ENCODE measurements at regions not wholly inside any gene's neighbourhood (a gene's known extent, or its start where the extent isn't known, plus 50 kb on each side); places are given as distances from the start of the nearest gene placed in this dataset.

GRCh38 chr5:23718564-23718963, 211.2 kb downstream of the PRDM9 start:
- TF ChIP-seq, protein P1, sequence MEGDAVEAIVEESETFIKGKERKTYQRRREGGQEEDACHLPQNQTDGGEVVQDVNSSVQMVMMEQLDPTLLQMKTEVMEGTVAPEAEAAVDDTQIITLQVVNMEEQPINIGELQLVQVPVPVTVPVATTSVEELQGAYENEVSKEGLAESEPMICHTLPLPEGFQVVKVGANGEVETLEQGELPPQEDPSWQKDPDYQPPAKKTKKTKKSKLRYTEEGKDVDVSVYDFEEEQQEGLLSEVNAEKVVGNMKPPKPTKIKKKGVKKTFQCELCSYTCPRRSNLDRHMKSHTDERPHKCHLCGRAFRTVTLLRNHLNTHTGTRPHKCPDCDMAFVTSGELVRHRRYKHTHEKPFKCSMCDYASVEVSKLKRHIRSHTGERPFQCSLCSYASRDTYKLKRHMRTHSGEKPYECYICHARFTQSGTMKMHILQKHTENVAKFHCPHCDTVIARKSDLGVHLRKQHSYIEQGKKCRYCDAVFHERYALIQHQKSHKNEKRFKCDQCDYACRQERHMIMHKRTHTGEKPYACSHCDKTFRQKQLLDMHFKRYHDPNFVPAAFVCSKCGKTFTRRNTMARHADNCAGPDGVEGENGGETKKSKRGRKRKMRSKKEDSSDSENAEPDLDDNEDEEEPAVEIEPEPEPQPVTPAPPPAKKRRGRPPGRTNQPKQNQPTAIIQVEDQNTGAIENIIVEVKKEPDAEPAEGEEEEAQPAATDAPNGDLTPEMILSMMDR (IDR thresholded peaks at IDR 0.05), result no peak
- no peak for TF ChIP-seq EP300 (IDR thresholded peaks at IDR 0.05)
- TF ChIP-seq POLR2A (IDR thresholded peaks at IDR 0.05; ENCODE audit: low read depth), result no peak

All from esophagus muscularis mucosa (tissue), 4 donors.